GM13976 (cell line): ENCODE measurements at regions not wholly inside any gene's neighbourhood (a gene's known extent, or its start where the extent isn't known, plus 50 kb on each side); places are given as distances from the start of the nearest gene placed in this dataset.

ENCODE experiments used
- DNase-seq: peaks from one replicate; pipeline ENCODE4 v3.0.0; 2012; ENCODE audit warnings: low spot score
- in situ Hi-C: fragments of 300-500 bp; cut with MboI; formaldehyde crosslinking; loops from one replicate; pipeline ENCODE4 v1.12.0; 2022; ENCODE audit warnings: low sequenced_read_pairs, mixed read lengths, inconsistent platforms; ENCODE audit not compliant: unreplicated experiment
- TF ChIP-seq, protein P1 (sequence below): IDR thresholded peaks from 2 replicates; pipeline ENCODE4 v1.5.1; 2012; ENCODE audit warnings: borderline replicate concordance, mild to moderate bottlenecking; ENCODE audit not compliant: insufficient read depth; ENCODE audit errors: extremely low read depth, missing control alignments, control extremely low read depth

DNA sequence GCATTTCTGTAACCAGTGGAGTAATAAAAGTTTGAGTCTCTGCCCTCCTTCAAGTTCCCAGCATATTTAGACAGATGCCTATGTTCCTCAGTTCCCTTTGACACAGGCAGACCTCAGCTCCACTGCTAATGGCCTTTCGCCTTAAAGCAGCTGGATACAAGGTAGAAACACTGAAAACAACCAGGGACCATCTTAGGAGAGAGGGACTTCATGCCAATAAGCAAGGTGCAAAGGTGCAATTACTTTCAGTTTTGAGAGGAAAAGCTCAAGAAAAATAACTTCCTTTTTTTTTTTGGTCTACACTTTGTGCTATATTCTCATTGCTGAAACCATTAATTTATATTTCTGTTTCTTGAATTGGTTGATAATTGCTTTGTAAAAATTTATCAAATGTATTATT is 781.9 kb upstream of the GALNTL6 start:
- TF ChIP-seq, protein P1, sequence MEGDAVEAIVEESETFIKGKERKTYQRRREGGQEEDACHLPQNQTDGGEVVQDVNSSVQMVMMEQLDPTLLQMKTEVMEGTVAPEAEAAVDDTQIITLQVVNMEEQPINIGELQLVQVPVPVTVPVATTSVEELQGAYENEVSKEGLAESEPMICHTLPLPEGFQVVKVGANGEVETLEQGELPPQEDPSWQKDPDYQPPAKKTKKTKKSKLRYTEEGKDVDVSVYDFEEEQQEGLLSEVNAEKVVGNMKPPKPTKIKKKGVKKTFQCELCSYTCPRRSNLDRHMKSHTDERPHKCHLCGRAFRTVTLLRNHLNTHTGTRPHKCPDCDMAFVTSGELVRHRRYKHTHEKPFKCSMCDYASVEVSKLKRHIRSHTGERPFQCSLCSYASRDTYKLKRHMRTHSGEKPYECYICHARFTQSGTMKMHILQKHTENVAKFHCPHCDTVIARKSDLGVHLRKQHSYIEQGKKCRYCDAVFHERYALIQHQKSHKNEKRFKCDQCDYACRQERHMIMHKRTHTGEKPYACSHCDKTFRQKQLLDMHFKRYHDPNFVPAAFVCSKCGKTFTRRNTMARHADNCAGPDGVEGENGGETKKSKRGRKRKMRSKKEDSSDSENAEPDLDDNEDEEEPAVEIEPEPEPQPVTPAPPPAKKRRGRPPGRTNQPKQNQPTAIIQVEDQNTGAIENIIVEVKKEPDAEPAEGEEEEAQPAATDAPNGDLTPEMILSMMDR: no peak

DNA sequence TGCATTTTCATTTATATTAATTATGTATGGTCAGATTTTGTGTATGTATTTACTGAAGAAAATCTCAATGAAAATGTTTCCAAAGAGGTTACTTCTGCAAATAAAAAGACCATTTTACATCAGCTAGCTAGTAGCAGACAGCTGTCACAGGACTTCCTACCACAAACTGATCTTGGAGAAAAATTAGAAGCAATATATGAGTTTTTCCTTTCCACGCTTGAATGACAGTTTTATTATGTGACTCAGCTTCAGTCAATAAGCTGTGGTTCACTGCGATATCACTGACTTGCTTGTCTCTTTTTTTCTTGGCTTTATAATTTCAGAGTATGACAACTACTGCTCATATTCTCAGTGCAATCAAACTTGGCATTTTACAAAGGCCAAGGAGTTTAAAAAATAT is 787.4 kb upstream of the GALNTL6 start:
- no peak for DNase-seq
- TF ChIP-seq, protein P1: no peak

More for the DNA sequence above, 781.9 kb upstream of the GALNTL6 start:
- in situ Hi-C loops: no loop called here
- DNase-seq: no peak

DNA sequence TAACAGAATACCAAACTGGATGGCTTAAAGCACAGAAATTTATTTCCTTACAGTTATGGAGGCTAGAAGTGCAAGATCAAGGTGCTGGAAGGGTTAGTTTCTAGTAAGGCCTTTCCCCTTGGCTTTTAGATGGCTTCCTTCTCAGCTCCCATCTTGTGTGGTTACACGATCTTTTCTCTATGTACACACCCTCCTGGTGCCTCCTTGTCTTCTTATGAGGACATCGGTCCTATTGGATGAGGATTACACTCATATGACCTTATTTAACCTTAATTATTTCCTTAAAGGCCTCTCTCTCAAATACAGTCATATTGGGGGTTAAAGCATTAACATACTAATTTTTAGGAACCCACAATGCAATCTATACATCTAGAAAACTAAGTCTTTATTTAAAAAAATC is 787.9 kb upstream of the GALNTL6 start:
- in situ Hi-C loops: no loop called here
- TF ChIP-seq, protein P1: no peak
- no peak for DNase-seq

More for the DNA sequence above, 787.4 kb upstream of the GALNTL6 start:
- in situ Hi-C loops: no loop called here

DNA sequence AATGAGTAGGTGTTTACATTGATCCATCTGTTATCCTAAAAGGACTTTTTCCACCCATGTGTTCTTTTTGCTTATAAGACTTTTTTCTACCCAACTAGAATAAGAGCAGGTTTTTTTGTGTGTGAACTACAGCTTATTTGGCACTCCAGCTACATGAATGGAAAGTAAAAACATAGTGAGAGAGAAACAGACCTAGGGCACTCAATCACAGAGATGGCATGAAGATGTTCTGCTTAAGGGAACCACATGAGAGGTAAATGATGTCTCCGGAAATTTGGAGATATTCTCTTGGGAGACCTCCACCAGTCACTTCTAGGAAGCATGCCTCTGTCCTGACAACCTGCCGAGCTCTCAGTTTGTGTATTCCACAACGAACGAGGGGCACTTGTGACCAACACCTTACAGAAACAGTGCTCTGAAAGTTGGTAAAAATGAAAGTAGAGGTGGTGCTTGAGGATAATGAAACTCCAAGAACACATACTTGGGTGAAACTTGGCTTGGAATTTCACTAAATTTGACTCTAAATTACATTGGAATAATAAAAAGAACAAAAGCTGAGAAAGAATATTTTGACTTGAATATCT is 788.4 kb upstream of the GALNTL6 start:
- in situ Hi-C loops: no loop called here
- no peak for DNase-seq
- TF ChIP-seq, protein P1: no peak

DNA sequence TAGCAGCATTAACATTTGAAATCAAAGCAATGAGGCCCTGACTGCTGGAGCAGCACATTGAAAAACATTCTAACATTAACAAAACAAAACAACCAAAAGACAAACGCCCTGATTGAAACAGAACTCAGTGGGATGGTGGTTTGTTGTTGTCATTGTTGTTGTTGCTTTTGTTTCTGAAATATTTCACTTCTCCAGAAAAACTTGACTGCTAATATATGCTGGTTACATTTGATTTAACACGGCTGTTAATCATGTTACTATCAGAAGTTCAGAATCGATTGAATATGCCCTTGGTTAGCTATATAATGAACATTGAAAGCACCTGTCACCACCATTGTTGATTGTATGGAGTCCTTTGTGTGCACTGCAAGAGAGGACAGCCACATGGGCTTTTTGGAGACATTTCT is 790.4 kb upstream of the GALNTL6 start:
- TF ChIP-seq, protein P1: no peak
- DNase-seq: no peak
- in situ Hi-C loops: no loop called here

DNA sequence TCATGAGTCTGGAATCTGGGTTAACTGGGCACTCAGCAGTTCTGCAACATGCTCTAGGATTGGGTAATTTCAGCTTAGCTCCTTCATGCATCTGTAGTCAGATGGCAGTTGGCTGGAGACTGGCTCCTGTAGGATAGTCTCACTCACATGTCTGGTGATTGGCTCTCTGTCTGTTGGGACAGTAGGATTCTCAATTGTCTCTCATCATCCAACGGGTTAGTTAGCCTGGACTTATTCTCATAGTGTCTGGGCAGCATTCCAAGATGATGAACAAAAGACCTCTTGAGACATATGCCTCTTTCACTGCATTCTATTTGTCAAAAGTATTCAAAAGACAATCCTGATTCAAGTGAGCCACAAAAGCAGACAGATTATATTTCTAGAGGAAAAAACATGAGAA is 795.6 kb upstream of the GALNTL6 start:
- TF ChIP-seq, protein P1: no peak
- in situ Hi-C loops: no loop called here
- DNase-seq: no peak
